GM18508 (cell line): ENCODE measurements at regions not wholly inside any gene's neighbourhood (a gene's known extent, or its start where the extent isn't known, plus 50 kb on each side); places are given as distances from the start of the nearest gene placed in this dataset.
"Not testable (repeated sequence)": the region's sequence is repeated elsewhere in the genome, so short reads cannot be mapped to it uniquely, and the experiment has no call there.

Experiments used
- ATAC-seq: cut with Tn5 transposase; IDR thresholded peaks from one replicate; pipeline ENCODE4 v1.9.1; 2021; ENCODE audit warnings: moderate number of reproducible peaks; ENCODE audit not compliant: insufficient read depth, unreplicated experiment

GRCh38 chr4:33924239-33924638 is 2320.1 kb downstream of the ARAP2 start:
- ATAC-seq = no peak

GRCh38 chr4:33924811-33925210 is 2319.5 kb downstream of the ARAP2 start:
- no peak for ATAC-seq

- ATAC-seq = no peak
Measured at GRCh38 chr4:33930497-33930896, 2313.8 kb downstream of the ARAP2 start.

- no peak for ATAC-seq
Measured at GRCh38 chr4:33931026-33931425, 2313.3 kb downstream of the ARAP2 start.

- ATAC-seq = no peak
Measured at GRCh38 chr4:33940281-33940680, 2304.0 kb downstream of the ARAP2 start.

GRCh38 chr4:33941854-33942253 is 2302.5 kb downstream of the ARAP2 start:
- no peak for ATAC-seq

- ATAC-seq = no peak
Measured at GRCh38 chr4:33948921-33949320, 2295.4 kb downstream of the ARAP2 start.

GRCh38 chr4:33953848-33954247 is 2290.5 kb downstream of the ARAP2 start:
- ATAC-seq = not testable (repeated sequence)

- no peak for ATAC-seq
Measured at GRCh38 chr4:33954759-33955158, 2289.6 kb downstream of the ARAP2 start.

- ATAC-seq = no peak
Measured at GRCh38 chr4:33959519-33959918, 2284.8 kb downstream of the ARAP2 start.

- ATAC-seq = no peak
Measured at GRCh38 chr4:33961761-33962160, 2282.6 kb downstream of the ARAP2 start.

- no peak for ATAC-seq
Measured at GRCh38 chr4:33966808-33967207, 2277.5 kb downstream of the ARAP2 start.

GRCh38 chr4:33974270-33974669 is 2270.0 kb downstream of the ARAP2 start:
- no peak for ATAC-seq

GRCh38 chr4:33975995-33976394 is 2268.3 kb downstream of the ARAP2 start:
- ATAC-seq = no peak

GRCh38 chr4:33979781-33980180 is 2264.5 kb downstream of the ARAP2 start:
- ATAC-seq = not testable (repeated sequence)

GRCh38 chr4:33980361-33980760 is 2264.0 kb downstream of the ARAP2 start:
- ATAC-seq = no peak

- no peak for ATAC-seq
Measured at GRCh38 chr4:33989820-33990443, 2254.4 kb downstream of the ARAP2 start.

GRCh38 chr4:33996075-33996718 is 2248.1 kb downstream of the ARAP2 start:
- ATAC-seq = no peak

- no peak for ATAC-seq
Measured at GRCh38 chr4:33998291-33998690, 2246.0 kb downstream of the ARAP2 start.

GRCh38 chr4:34000356-34000755 is 2244.0 kb downstream of the ARAP2 start:
- ATAC-seq = no peak

- ATAC-seq = not testable (repeated sequence)
Measured at GRCh38 chr4:34006540-34006939, 2237.8 kb downstream of the ARAP2 start.

GRCh38 chr4:34009951-34010350 is 2234.4 kb downstream of the ARAP2 start:
- ATAC-seq = no peak
